ENCODE measurements at regions not wholly inside any gene's neighbourhood (a gene's known extent, or its start where the extent isn't known, plus 50 kb on each side); places are given as distances from the start of the nearest gene placed in this dataset.
A peak's percentile ranks its signal among the peaks of the same experiment; 100 is the strongest.

DNA sequence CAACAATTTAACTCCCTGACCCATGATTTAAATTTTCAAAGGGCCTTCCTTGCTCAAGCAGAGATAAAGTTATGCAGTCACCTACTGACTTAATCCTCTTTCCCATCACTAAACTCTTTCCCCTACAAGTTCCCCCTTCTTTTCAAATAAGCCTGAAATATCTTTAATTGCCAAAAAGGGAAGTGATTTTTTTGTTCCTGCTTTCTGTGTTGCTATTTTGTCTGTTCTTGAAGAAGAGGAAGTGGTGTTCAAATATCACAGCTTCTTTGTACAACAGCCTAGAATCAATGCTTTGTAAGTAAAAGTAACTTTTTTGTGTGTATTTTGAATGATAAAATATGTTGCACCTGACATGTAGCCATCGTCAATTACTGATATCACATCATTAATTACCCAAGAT, 595.9 kb downstream of the CENPC start:
- no peak for TF ChIP-seq POLR2AphosphoS5 (IDR thresholded peaks at IDR 0.05; ENCODE audit: low read depth, low read length)
- TF ChIP-seq POLR2A (IDR thresholded peaks at IDR 0.05; ENCODE audit: low read depth, low read length), result no peak
- no peak for TF ChIP-seq PAX5 (IDR thresholded peaks at IDR 0.05; ENCODE audit: insufficient read depth, low read length, severe bottlenecking)
- TF ChIP-seq TAF1 (IDR thresholded peaks at IDR 0.05; ENCODE audit: low read depth, low read length), result no peak
- TF ChIP-seq SPI1 (IDR thresholded peaks at IDR 0.05; ENCODE audit: low read depth, low read length), result peak; percentile 70
